Fibroblast of mammary gland (primary cell): ENCODE measurements at regions not wholly inside any gene's neighbourhood (a gene's known extent, or its start where the extent isn't known, plus 50 kb on each side); places are given as distances from the start of the nearest gene placed in this dataset.

ENCODE experiments used
- DNase-seq: peaks from one replicate; pipeline ENCODE4 v3.0.0-alpha.2; 2010; ENCODE audit warnings: low read depth
- H3K4me3 ChIP-seq: 2 replicates; pipeline ENCODE4 v1.5.1; 2011; ENCODE audit warnings: low read depth, mild to moderate bottlenecking, low read length, moderate library complexity; ENCODE audit not compliant: control insufficient read depth
- TF ChIP-seq, protein P1 (sequence below): conservative IDR thresholded peaks from 2 replicates; pipeline ENCODE4 v1.5.1; 2011; ENCODE audit warnings: low read depth, low read length, inconsistent platforms; ENCODE audit not compliant: control insufficient read depth, insufficient read depth

DNA sequence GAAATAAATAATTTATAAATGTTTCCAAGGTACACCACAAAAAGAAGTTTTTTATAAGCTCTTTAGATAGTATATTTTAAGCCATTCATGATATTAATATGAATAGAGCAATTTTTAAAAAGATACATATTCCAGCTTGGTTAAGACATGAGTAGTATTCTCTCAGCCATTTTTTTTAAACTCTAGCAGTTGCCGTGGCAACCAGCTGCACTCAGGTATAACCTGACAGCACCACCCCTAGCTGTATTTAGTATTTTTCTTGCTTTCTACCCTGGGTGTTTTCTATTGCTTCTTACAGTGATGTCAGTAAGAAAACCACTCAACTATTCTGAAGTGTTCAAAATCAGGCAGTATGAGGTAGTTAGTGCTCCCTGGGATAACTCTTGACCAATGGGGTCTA lies 496.3 kb upstream of the CNTN3 start:
- H3K4me3 ChIP-seq = no peak overlapping the region
- no peak for DNase-seq
- TF ChIP-seq, protein P1, sequence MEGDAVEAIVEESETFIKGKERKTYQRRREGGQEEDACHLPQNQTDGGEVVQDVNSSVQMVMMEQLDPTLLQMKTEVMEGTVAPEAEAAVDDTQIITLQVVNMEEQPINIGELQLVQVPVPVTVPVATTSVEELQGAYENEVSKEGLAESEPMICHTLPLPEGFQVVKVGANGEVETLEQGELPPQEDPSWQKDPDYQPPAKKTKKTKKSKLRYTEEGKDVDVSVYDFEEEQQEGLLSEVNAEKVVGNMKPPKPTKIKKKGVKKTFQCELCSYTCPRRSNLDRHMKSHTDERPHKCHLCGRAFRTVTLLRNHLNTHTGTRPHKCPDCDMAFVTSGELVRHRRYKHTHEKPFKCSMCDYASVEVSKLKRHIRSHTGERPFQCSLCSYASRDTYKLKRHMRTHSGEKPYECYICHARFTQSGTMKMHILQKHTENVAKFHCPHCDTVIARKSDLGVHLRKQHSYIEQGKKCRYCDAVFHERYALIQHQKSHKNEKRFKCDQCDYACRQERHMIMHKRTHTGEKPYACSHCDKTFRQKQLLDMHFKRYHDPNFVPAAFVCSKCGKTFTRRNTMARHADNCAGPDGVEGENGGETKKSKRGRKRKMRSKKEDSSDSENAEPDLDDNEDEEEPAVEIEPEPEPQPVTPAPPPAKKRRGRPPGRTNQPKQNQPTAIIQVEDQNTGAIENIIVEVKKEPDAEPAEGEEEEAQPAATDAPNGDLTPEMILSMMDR = no peak

GRCh38 chr3:75115695-75116094 lies 501.2 kb upstream of the CNTN3 start:
- H3K4me3 ChIP-seq = no peak overlapping the region
- TF ChIP-seq, protein P1 = no peak
- DNase-seq = no peak

DNA sequence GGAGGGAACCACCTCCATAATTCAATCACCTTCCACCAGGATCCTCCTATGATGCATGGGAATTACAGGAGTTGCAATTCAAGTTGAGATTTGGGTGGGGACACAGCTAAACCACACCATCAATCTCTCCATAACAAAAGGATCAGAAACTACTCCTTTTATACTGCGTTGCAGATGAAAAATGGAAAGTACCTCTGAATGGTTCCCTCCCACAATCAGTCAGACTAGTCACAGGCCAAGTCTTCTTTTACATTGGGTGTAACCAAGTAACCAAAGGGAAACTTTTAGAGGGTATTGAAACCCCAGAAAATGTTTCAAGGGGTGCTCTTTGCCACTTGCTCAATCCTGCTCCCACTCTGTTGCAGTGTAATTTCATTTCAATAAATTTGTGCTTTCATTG lies 504.3 kb upstream of the CNTN3 start:
- no peak overlapping the region for H3K4me3 ChIP-seq
- TF ChIP-seq, protein P1 = no peak
- no peak for DNase-seq

GRCh38 chr3:75126556-75126955 lies 512.1 kb upstream of the CNTN3 start:
- TF ChIP-seq, protein P1 = no peak
- H3K4me3 ChIP-seq = no peak overlapping the region
- no peak for DNase-seq

DNA sequence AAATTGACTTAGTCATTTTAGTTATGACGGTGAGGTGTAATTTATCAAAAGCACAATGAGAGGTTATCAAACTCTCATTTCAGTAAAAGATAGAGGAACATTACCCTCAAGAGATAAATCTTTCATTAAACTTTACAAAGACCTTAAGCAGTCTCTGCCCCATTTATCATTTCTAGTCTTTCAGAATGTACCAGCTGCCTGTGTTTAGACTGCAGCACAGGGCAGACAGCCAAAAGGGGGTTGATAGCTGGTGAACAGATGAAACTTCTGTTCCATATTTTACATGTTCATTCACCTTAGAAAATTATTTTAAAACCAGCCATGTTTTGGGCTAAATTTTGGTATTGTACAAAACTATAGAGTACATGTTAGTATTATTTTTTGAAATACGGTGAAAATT lies 514.6 kb upstream of the CNTN3 start:
- no peak for DNase-seq
- TF ChIP-seq, protein P1 = no peak
- H3K4me3 ChIP-seq = no peak overlapping the region

DNA sequence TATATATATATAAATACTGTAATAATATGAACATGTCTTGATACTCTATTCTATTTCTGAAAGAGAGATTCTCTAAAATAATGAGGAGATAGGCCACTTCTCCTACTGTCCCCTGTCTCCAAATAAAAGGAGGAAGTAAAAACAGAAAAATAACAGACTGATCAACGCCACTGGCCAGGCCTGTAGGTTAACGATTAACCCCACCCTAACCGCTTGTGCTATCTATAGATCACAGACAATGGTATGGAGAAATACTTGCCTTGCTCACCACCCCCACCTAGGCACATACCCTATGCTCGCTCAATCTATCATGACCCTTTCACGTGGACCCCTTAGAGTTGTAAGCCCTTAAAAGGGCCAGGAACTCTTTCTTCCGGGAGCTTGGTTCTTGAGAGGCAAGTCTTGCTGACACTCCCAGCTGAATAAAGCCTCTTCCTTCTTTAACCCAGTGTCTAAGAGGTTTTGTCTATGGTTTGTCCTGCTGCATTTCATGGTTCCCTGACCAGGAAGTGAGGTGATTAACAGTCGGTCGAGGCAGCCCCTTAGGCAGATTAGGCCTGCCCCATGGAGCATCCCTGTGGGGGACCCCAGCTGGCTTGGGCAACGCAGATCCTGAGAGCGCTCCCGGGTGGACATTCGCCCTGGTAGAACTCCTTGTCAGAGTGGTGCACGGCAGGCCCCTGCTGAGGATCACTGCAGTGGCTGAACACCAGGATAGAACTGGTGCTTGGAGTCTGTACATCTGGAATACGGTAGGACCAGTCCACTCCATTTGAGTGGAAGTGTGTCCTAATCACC lies 521.8 kb upstream of the CNTN3 start:
- H3K4me3 ChIP-seq = no peak overlapping the region
- no peak for DNase-seq
- TF ChIP-seq, protein P1 = no peak

DNA sequence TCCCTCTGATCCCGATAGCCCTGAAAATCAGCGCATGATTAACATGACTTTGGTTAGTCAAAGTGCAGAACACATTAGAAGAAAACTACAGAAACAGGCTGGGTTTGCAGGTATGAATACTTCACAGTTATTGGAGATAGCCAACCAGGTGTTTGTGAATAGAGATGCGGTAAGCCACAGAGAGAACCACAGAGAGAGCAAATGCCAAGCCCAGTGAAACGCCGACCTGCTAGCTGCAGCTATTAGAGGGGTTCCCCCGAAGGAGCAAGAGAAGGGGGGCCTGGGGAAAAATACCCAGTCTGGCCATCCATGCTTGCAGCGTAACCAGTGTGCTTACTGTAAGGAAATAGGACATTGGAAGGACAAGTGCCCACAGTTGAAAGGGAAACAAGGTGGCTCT lies 523.9 kb upstream of the CNTN3 start:
- no peak for DNase-seq
- TF ChIP-seq, protein P1 = no peak
- no peak overlapping the region for H3K4me3 ChIP-seq
